GM12878 (cell line): ENCODE measurements at regions not wholly inside any gene's neighbourhood (a gene's known extent, or its start where the extent isn't known, plus 50 kb on each side); places are given as distances from the start of the nearest gene placed in this dataset.

Experiments
- ATAC-seq: fragments of 200-7000 bp; cut with Tn5 transposase; 3 replicates; pipeline ENCODE4 v1.9.1; 2020; ENCODE audit warnings: mild to moderate bottlenecking, moderate library complexity
- BruUV-seq: library from RNA; stranded (reverse); fragments of 400-500 nt; replicated peaks from 2 replicates; lab custom pipeline; 2021; lab: Mats Ljungman, UMichigan
- CTCF ChIA-PET: fragments of 300-600 bp; sonication (Branson Sonifier 250); formaldehyde crosslinking; extraction: SDS; loops from one replicate; lab custom pipeline; 2021; ENCODE audit warnings: inconsistent platforms; lab: Yijun Ruan, JAX
- POLR2A ChIA-PET: fragments of 350-600 bp; formaldehyde crosslinking; extraction: SDS; loops from one replicate; lab custom pipeline; 2021; ENCODE audit warnings: inconsistent platforms; lab: Charles Lee
- RAD21 ChIA-PET: fragments of 300-600 bp; sonication (Branson Sonifier 250); formaldehyde crosslinking; loops from one replicate; lab custom pipeline; 2023; ENCODE audit warnings: antibody characterized with exemption; ENCODE audit not compliant: unreplicated experiment; lab: Charles Lee
- SMC1A ChIA-PET: fragments of 300-600 bp; sonication (Branson Sonifier 250); formaldehyde crosslinking; loops from one replicate; lab custom pipeline; 2023; ENCODE audit not compliant: unreplicated experiment, uncharacterized antibody; lab: Charles Lee
- DNase-seq: peaks from one replicate; pipeline ENCODE4 v3.0.0-alpha.2; 2011; ENCODE audit warnings: low read depth, low spot score
- FAIRE-seq: peaks from 3 replicates; lab custom pipeline; 2011; peaks lifted over from hg19 to GRCh38; lab: Jason Lieb, UNC
- H2AFZ ChIP-seq: 2 replicates; pipeline ENCODE4 v1.6.0; 2011; ENCODE audit warnings: low read depth, low read length, control low read depth; ENCODE audit not compliant: control insufficient read depth
- H3K27ac ChIP-seq: 2 replicates; pipeline ENCODE4 v1.5.1; 2011; ENCODE audit warnings: control low read depth; ENCODE audit not compliant: control insufficient read depth, insufficient read depth
- H3K27me3 ChIP-seq, 2 experiments: replicated peaks in 1 of 2; 2 replicates each; pipeline versions ENCODE4 v1.6.0 to v1.6.1; 2011; ENCODE audit warnings: low read length in 1 of 2; ENCODE audit not compliant: control insufficient read depth in 2 of 2, insufficient read depth in 2 of 2
- H3K36me3 ChIP-seq, 2 experiments: 2 replicates each; pipeline ENCODE4 v1.5.1; 2011; ENCODE audit warnings: low read length in 1 of 2; ENCODE audit not compliant: control insufficient read depth in 2 of 2, insufficient read depth in 2 of 2
- H3K4me1 ChIP-seq: 2 replicates; pipeline ENCODE4 v1.6.1; 2011; ENCODE audit warnings: mild to moderate bottlenecking, low read length, moderate library complexity, mixed read lengths; ENCODE audit not compliant: control insufficient read depth, insufficient read depth
- H3K4me2 ChIP-seq: 2 replicates; pipeline ENCODE4 v1.6.0; 2011; ENCODE audit warnings: control low read depth; ENCODE audit not compliant: control insufficient read depth, insufficient read depth
- H3K4me3 ChIP-seq: fragments of 200-600 bp; sonication (generic); 2 replicates; pipeline ENCODE4 v1.5.1; 2016
- H3K79me2 ChIP-seq: 2 replicates; pipeline ENCODE4 v1.6.0; 2011; ENCODE audit warnings: low read length; ENCODE audit not compliant: control insufficient read depth, insufficient read depth
- H3K9ac ChIP-seq: 2 replicates; pipeline ENCODE4 v1.8.0; 2011; ENCODE audit warnings: low read length, control low read depth, mixed read lengths; ENCODE audit not compliant: control insufficient read depth, insufficient read depth
- H3K9me3 ChIP-seq: replicated peaks from 3 replicates; pipeline ENCODE4 v1.5.1; 2011; ENCODE audit warnings: mild to moderate bottlenecking, low read length; ENCODE audit not compliant: control insufficient read depth, insufficient read depth
- H4K20me1 ChIP-seq: 2 replicates; pipeline ENCODE4 v1.6.0; 2011; ENCODE audit not compliant: control insufficient read depth, insufficient read depth
- EGR1 ChIP-seq, 2 experiments: IDR thresholded peaks; 1 replicate in 1 of 2; 2 replicates in 1 of 2; pipeline ENCODE4 v1.6.1; 2011 to 2012; ENCODE audit warnings: low read depth in 2 of 2, low read length in 2 of 2, borderline replicate concordance in 1 of 2, mild to moderate bottlenecking in 1 of 2, moderate library complexity in 1 of 2
- EZH2 ChIP-seq: IDR thresholded peaks from 2 replicates; pipeline ENCODE4 v1.6.1; 2012; ENCODE audit warnings: low read depth, mild to moderate bottlenecking, control low read depth, inconsistent platforms, low read length, borderline replicate concordance; ENCODE audit not compliant: control insufficient read depth
- JUNB ChIP-seq: IDR thresholded peaks from 2 replicates; pipeline ENCODE4 v1.6.1; 2016; ENCODE audit warnings: antibody characterized with exemption, mild to moderate bottlenecking
- KDM1A ChIP-seq: fragments of 200-600 bp; sonication (generic); IDR thresholded peaks from 2 replicates; pipeline ENCODE4 v1.6.1; 2016; ENCODE audit warnings: borderline replicate concordance
- KLF5 ChIP-seq: fragments of 450-650 bp; IDR thresholded peaks from 2 replicates; pipeline ENCODE4 v1.6.1; 2014; ENCODE audit warnings: mild to moderate bottlenecking; ENCODE audit not compliant: partially characterized antibody
- MEF2B ChIP-seq: fragments of 450-650 bp; IDR thresholded peaks from 2 replicates; pipeline ENCODE4 v1.6.1; 2018; ENCODE audit warnings: mild to moderate bottlenecking, moderate library complexity; ENCODE audit not compliant: partially characterized antibody, poor library complexity, severe bottlenecking
- NFXL1 ChIP-seq: fragments of 450-650 bp; IDR thresholded peaks from 2 replicates; pipeline ENCODE4 v1.6.1; 2017; ENCODE audit warnings: antibody characterized with exemption, mild to moderate bottlenecking, borderline replicate concordance
- NR2C2 ChIP-seq: IDR thresholded peaks from 2 replicates; pipeline ENCODE4 v1.6.1; 2011; ENCODE audit warnings: borderline replicate concordance, low read depth; ENCODE audit not compliant: control insufficient read depth, insufficient read length
- PAX8 ChIP-seq: fragments of 450-650 bp; IDR thresholded peaks from 2 replicates; pipeline ENCODE4 v1.6.1; 2017; ENCODE audit warnings: mild to moderate bottlenecking, moderate library complexity
- TCF3 ChIP-seq: IDR thresholded peaks from 2 replicates; pipeline ENCODE4 v1.6.1; 2012; ENCODE audit warnings: low read depth, mild to moderate bottlenecking, low read length, borderline replicate concordance; ENCODE audit not compliant: insufficient read depth
- ZNF24 ChIP-seq: fragments of 450-650 bp; IDR thresholded peaks from 2 replicates; pipeline ENCODE4 v1.6.1; 2017; ENCODE audit warnings: antibody characterized with exemption, mild to moderate bottlenecking
- ZNF274 ChIP-seq: IDR thresholded peaks from one replicate; pipeline ENCODE4 v1.8.0; 2011; ENCODE audit not compliant: insufficient read length, insufficient read depth
- ZNF384 ChIP-seq: IDR thresholded peaks from 2 replicates; pipeline ENCODE4 v1.6.1; 2012; ENCODE audit warnings: low read depth, mild to moderate bottlenecking, low read length, improper control_type of control experiment, borderline replicate concordance
- WGBS: methylation state at CpG from one replicate; pipeline ENCODE4 v1.1.6; 2016; ENCODE audit warnings: low lambda C conversion rate; ENCODE audit not compliant: insufficient replicate concordance, insufficient coverage; ENCODE audit errors: missing lambda C conversion rate; 5-methylcytosine and 5-hydroxymethylcytosine counted together
- in situ Hi-C: fragments of 300-500 bp; cut with MboI; formaldehyde crosslinking; loops from 9 replicates; pipeline ENCODE4 v1.14.3; 2018; ENCODE audit warnings: mixed read lengths
- intact Hi-C: fragments of 100-400 bp; cut with micrococcal nuclease; formaldehyde crosslinking; loops from one replicate; pipeline ENCODE4 v1.14.2; 2022; ENCODE audit not compliant: unreplicated experiment
- TF ChIP-seq, protein P1 (sequence below): IDR thresholded peaks from 2 replicates; pipeline ENCODE4 v1.6.1; 2012; ENCODE audit warnings: low read depth, low read length, improper control_type of control experiment
- TF ChIP-seq, protein P2 (sequence below): fragments of 150-350 bp; IDR thresholded peaks from 2 replicates; pipeline ENCODE4 v1.6.1; 2016; ENCODE audit warnings: low read depth, low read length
- TF ChIP-seq, protein P3 (sequence below): fragments of 450-650 bp; IDR thresholded peaks from 2 replicates; pipeline ENCODE4 v1.6.1; 2017; ENCODE audit warnings: mild to moderate bottlenecking
- TF ChIP-seq, protein P4 (sequence below): fragments of 450-650 bp; IDR thresholded peaks from 2 replicates; pipeline ENCODE4 v1.6.1; 2017; ENCODE audit warnings: mild to moderate bottlenecking, low read depth, inconsistent platforms; ENCODE audit not compliant: poor library complexity, severe bottlenecking

DNA sequence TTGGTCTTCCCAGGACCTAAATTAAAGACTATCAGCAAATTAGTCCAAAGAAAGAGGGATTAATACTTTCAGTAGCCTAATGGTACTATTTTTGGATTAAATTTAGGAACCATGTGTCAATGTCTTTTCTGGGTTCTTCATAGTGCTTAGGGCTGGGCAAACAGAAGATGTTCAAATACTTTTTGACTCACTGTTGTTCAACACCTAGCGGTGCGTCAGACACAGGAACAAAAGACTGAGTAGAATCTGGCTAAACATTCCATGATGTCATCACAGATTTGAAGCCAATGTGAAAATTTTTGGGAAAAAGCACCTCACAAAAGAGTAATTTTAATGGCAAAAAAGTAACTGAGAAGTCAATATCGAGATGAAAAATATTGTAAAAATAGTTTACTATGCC is 544.4 kb downstream of the EFNA5 start:
- WGBS = 30% methylated on average over 3 of the region's 3 CpGs
- intact Hi-C loops = no loop called here
- no peak overlapping the region for H3K4me2 ChIP-seq

More for the DNA sequence above, 544.4 kb downstream of the EFNA5 start:
- RAD21 ChIA-PET = no interaction called here
- in situ Hi-C loops = no loop called here
- Histone ChIP-seq H3K4me1 (no peaks in the 10 kb centered on the region), H3K9ac (no peak overlapping the region), H3K27me3 (no peaks in the 10 kb centered on the region), H3K4me3 (no peak overlapping the region), H3K79me2 (no peaks in the 10 kb centered on the region), H3K36me3 (no peaks in the 10 kb centered on the region), H3K27ac (no peak overlapping the region), H4K20me1 (no peaks in the 10 kb centered on the region), H3K9me3 (no peaks in the 10 kb centered on the region), H2AFZ (no peak overlapping the region)
- SMC1A ChIA-PET = no interaction called here
- CTCF ChIA-PET = no interaction called here
- ATAC-seq (no peak), DNase-seq (no peak), FAIRE-seq (no peak)
- TF ChIP-seq ZNF274 (no peak), NR2C2 (no peak), EZH2 (no peak), MEF2B (no peak), EGR1 (IDR thresholded peaks at IDR 0.05; ENCODE audit: borderline replicate concordance in 1 of 2, low read depth in 2 of 2, low read length in 2 of 2) (no peak), TCF3 (no peak), NFXL1 (no peak), JUNB (no peak), ZNF24 (no peak), KDM1A (no peak), PAX8 (no peak), ZNF384 (no peak), KLF5 (no peak)
- TF ChIP-seq, protein P1, sequence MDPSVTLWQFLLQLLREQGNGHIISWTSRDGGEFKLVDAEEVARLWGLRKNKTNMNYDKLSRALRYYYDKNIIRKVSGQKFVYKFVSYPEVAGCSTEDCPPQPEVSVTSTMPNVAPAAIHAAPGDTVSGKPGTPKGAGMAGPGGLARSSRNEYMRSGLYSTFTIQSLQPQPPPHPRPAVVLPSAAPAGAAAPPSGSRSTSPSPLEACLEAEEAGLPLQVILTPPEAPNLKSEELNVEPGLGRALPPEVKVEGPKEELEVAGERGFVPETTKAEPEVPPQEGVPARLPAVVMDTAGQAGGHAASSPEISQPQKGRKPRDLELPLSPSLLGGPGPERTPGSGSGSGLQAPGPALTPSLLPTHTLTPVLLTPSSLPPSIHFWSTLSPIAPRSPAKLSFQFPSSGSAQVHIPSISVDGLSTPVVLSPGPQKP = no peak
- TF ChIP-seq, protein P2, sequence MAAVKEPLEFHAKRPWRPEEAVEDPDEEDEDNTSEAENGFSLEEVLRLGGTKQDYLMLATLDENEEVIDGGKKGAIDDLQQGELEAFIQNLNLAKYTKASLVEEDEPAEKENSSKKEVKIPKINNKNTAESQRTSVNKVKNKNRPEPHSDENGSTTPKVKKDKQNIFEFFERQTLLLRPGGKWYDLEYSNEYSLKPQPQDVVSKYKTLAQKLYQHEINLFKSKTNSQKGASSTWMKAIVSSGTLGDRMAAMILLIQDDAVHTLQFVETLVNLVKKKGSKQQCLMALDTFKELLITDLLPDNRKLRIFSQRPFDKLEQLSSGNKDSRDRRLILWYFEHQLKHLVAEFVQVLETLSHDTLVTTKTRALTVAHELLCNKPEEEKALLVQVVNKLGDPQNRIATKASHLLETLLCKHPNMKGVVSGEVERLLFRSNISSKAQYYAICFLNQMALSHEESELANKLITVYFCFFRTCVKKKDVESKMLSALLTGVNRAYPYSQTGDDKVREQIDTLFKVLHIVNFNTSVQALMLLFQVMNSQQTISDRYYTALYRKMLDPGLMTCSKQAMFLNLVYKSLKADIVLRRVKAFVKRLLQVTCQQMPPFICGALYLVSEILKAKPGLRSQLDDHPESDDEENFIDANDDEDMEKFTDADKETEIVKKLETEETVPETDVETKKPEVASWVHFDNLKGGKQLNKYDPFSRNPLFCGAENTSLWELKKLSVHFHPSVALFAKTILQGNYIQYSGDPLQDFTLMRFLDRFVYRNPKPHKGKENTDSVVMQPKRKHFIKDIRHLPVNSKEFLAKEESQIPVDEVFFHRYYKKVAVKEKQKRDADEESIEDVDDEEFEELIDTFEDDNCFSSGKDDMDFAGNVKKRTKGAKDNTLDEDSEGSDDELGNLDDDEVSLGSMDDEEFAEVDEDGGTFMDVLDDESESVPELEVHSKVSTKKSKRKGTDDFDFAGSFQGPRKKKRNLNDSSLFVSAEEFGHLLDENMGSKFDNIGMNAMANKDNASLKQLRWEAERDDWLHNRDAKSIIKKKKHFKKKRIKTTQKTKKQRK = no peak
- TF ChIP-seq, protein P3, sequence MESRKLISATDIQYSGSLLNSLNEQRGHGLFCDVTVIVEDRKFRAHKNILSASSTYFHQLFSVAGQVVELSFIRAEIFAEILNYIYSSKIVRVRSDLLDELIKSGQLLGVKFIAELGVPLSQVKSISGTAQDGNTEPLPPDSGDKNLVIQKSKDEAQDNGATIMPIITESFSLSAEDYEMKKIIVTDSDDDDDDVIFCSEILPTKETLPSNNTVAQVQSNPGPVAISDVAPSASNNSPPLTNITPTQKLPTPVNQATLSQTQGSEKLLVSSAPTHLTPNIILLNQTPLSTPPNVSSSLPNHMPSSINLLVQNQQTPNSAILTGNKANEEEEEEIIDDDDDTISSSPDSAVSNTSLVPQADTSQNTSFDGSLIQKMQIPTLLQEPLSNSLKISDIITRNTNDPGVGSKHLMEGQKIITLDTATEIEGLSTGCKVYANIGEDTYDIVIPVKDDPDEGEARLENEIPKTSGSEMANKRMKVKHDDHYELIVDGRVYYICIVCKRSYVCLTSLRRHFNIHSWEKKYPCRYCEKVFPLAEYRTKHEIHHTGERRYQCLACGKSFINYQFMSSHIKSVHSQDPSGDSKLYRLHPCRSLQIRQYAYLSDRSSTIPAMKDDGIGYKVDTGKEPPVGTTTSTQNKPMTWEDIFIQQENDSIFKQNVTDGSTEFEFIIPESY = no peak
- TF ChIP-seq, protein P4, sequence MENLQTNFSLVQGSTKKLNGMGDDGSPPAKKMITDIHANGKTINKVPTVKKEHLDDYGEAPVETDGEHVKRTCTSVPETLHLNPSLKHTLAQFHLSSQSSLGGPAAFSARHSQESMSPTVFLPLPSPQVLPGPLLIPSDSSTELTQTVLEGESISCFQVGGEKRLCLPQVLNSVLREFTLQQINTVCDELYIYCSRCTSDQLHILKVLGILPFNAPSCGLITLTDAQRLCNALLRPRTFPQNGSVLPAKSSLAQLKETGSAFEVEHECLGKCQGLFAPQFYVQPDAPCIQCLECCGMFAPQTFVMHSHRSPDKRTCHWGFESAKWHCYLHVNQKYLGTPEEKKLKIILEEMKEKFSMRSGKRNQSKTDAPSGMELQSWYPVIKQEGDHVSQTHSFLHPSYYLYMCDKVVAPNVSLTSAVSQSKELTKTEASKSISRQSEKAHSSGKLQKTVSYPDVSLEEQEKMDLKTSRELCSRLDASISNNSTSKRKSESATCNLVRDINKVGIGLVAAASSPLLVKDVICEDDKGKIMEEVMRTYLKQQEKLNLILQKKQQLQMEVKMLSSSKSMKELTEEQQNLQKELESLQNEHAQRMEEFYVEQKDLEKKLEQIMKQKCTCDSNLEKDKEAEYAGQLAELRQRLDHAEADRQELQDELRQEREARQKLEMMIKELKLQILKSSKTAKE = no peak
- POLR2A ChIA-PET = no interaction called here
- BruUV-seq = no TSS peak
